ENCODE measurements at regions not wholly inside any gene's neighbourhood (a gene's known extent, or its start where the extent isn't known, plus 50 kb on each side); places are given as distances from the start of the nearest gene placed in this dataset.

GRCh38 chr2:53235836-53236582 lies 531.6 kb upstream of the CHAC2 start:
- 12% methylated on average over 1 of the region's 1 CpG for WGBS
- Histone ChIP-seq H3K9me3 (ENCODE audit: control insufficient read depth in 2 of 2, insufficient read depth in 1 of 2, low read length in 1 of 2) (no peaks in the 10 kb centered on the region), H3K27me3 (ENCODE audit: control insufficient read depth in 2 of 2, insufficient read depth in 1 of 2, low read length in 1 of 2) (no peaks in the 10 kb centered on the region), H3K36me3 (ENCODE audit: control insufficient read depth in 2 of 2, insufficient read depth in 2 of 2, low read length in 1 of 2) (no peaks in the 10 kb centered on the region), H3K4me1 (ENCODE audit: control insufficient read depth in 2 of 2, insufficient read depth in 2 of 2, low read length in 2 of 2) (peaks cover 0 to 13% of the 10 kb centered on the region in 2 donors), H3K4me3 (ENCODE audit: low read length in 2 of 2) (no peak overlapping the region), H3K27ac (ENCODE audit: low read depth in 1 of 2, low read length in 1 of 2) (no peak overlapping the region)
- no peak for DNase-seq (ENCODE audit: low read depth in 6 of 9, low spot score in 9 of 9)

GRCh38 chr2:53234548-53234903 lies 533.1 kb upstream of the CHAC2 start:
- H3K9me3 ChIP-seq (ENCODE audit: control insufficient read depth in 2 of 2, insufficient read depth in 1 of 2, low read length in 1 of 2): no peaks in the 10 kb centered on the region
- H3K27ac ChIP-seq (ENCODE audit: low read depth in 1 of 2, low read length in 1 of 2): peak overlapping the region in 1 of 2 donors; percentile 10
- peaks cover 0 to 13% of the 10 kb centered on the region in 2 donors for H3K4me1 ChIP-seq (ENCODE audit: control insufficient read depth in 2 of 2, insufficient read depth in 2 of 2, low read length in 2 of 2)
- DNase-seq (ENCODE audit: low read depth in 6 of 9, low spot score in 9 of 9): peak in 1 of 9 donors; percentile 8
- H3K27me3 ChIP-seq (ENCODE audit: control insufficient read depth in 2 of 2, insufficient read depth in 1 of 2, low read length in 1 of 2): no peaks in the 10 kb centered on the region
- 28% methylated on average over 1 of the region's 1 CpG for WGBS
- no peaks in the 10 kb centered on the region for H3K36me3 ChIP-seq (ENCODE audit: control insufficient read depth in 2 of 2, insufficient read depth in 2 of 2, low read length in 1 of 2)
- no peak overlapping the region for H3K4me3 ChIP-seq (ENCODE audit: low read length in 2 of 2)

GRCh38 chr2:53233759-53234547 lies 533.7 kb upstream of the CHAC2 start:
- Histone ChIP-seq H3K4me3 (ENCODE audit: low read length in 2 of 2) (no peak overlapping the region), H3K4me1 (ENCODE audit: control insufficient read depth in 2 of 2, insufficient read depth in 2 of 2, low read length in 2 of 2) (peaks cover 0 to 13% of the 10 kb centered on the region in 2 donors), H3K9me3 (ENCODE audit: control insufficient read depth in 2 of 2, insufficient read depth in 1 of 2, low read length in 1 of 2) (no peaks in the 10 kb centered on the region), H3K27ac (ENCODE audit: low read depth in 1 of 2, low read length in 1 of 2) (peak overlapping the region in 1 of 2 donors; percentile 10), H3K27me3 (ENCODE audit: control insufficient read depth in 2 of 2, insufficient read depth in 1 of 2, low read length in 1 of 2) (no peaks in the 10 kb centered on the region), H3K36me3 (ENCODE audit: control insufficient read depth in 2 of 2, insufficient read depth in 2 of 2, low read length in 1 of 2) (no peaks in the 10 kb centered on the region)
- DNase-seq (ENCODE audit: low read depth in 6 of 9, low spot score in 9 of 9): peak in 6 of 9 donors; percentile 18 to 69 (median 42)
- 83% methylated on average over 4 of the region's 4 CpGs for WGBS

- Histone ChIP-seq H3K4me1 (ENCODE audit: control insufficient read depth in 2 of 2, insufficient read depth in 2 of 2, low read length in 2 of 2) (peaks cover 0 to 13% of the 10 kb centered on the region in 2 donors), H3K4me3 (ENCODE audit: low read length in 2 of 2) (no peak overlapping the region), H3K36me3 (ENCODE audit: control insufficient read depth in 2 of 2, insufficient read depth in 2 of 2, low read length in 1 of 2) (no peaks in the 10 kb centered on the region), H3K27me3 (ENCODE audit: control insufficient read depth in 2 of 2, insufficient read depth in 1 of 2, low read length in 1 of 2) (no peaks in the 10 kb centered on the region), H3K27ac (ENCODE audit: low read depth in 1 of 2, low read length in 1 of 2) (no peak overlapping the region), H3K9me3 (ENCODE audit: control insufficient read depth in 2 of 2, insufficient read depth in 1 of 2, low read length in 1 of 2) (no peaks in the 10 kb centered on the region)
- 2% methylated on average over 3 of the region's 3 CpGs for WGBS
- peak in 1 of 9 donors; percentile 12 for DNase-seq (ENCODE audit: low read depth in 6 of 9, low spot score in 9 of 9)
Observed at GRCh38 chr2:53231908-53232307, 535.7 kb upstream of the CHAC2 start.

DNA sequence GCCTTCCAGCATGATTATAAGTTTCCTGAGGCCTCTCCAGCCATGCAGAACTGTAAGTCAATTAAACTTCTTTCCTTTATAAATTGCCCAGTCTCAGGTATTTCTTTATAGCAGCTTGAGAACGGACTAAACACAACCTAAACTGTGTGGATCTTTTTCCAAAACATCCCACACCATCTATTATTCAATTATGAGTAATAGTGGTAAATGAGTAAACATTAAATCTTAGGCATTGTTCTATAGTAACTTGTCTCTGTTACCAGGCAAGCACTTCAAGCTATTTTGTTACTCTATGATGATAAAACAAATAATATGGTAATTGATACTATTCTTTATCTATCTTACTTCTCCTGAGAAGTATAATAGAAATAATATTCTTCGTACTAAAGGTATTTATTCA lies 536.9 kb upstream of the CHAC2 start:
- no peaks in the 10 kb centered on the region for H3K27me3 ChIP-seq (ENCODE audit: control insufficient read depth in 2 of 2, insufficient read depth in 1 of 2, low read length in 1 of 2)
- no peak overlapping the region for H3K27ac ChIP-seq (ENCODE audit: low read depth in 1 of 2, low read length in 1 of 2)
- WGBS: 88% methylated on average over 2 of the region's 2 CpGs
- no peak overlapping the region for H3K4me3 ChIP-seq (ENCODE audit: low read length in 2 of 2)
- no peaks in the 10 kb centered on the region for H3K9me3 ChIP-seq (ENCODE audit: control insufficient read depth in 2 of 2, insufficient read depth in 1 of 2, low read length in 1 of 2)
- H3K36me3 ChIP-seq (ENCODE audit: control insufficient read depth in 2 of 2, insufficient read depth in 2 of 2, low read length in 1 of 2): no peaks in the 10 kb centered on the region
- peaks cover 0 to 13% of the 10 kb centered on the region in 2 donors for H3K4me1 ChIP-seq (ENCODE audit: control insufficient read depth in 2 of 2, insufficient read depth in 2 of 2, low read length in 2 of 2)
- DNase-seq (ENCODE audit: low read depth in 6 of 9, low spot score in 9 of 9): no peak

DNA sequence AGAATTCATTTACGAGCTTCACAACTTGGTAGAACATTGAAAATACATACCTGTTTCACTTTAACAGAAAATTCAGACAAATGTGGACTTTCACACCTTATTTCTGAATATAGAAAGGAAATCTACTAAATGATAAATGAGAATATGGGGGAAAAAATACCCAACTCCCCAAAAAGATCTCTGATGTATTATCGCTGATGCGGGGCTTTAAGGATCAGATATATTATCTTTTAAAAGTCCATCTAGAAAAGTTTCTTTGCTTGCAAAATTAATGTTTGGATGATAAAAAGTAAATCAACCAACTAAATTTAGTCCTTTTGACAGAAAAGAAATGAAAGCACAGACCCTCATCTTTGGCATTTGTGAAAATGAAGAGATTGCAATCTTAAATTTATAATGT lies 540.1 kb upstream of the CHAC2 start:
- 98% methylated on average over 3 of the region's 3 CpGs for WGBS
- Histone ChIP-seq H3K36me3 (ENCODE audit: control insufficient read depth in 2 of 2, insufficient read depth in 2 of 2, low read length in 1 of 2) (no peaks in the 10 kb centered on the region), H3K4me3 (ENCODE audit: low read length in 2 of 2) (no peak overlapping the region), H3K27me3 (ENCODE audit: control insufficient read depth in 2 of 2, insufficient read depth in 1 of 2, low read length in 1 of 2) (no peaks in the 10 kb centered on the region), H3K9me3 (ENCODE audit: control insufficient read depth in 2 of 2, insufficient read depth in 1 of 2, low read length in 1 of 2) (no peaks in the 10 kb centered on the region), H3K27ac (ENCODE audit: low read depth in 1 of 2, low read length in 1 of 2) (no peak overlapping the region), H3K4me1 (ENCODE audit: control insufficient read depth in 2 of 2, insufficient read depth in 2 of 2, low read length in 2 of 2) (peaks cover 0 to 4% of the 10 kb centered on the region in 2 donors)
- no peak for DNase-seq (ENCODE audit: low read depth in 6 of 9, low spot score in 9 of 9)

- Histone ChIP-seq H3K4me3 (ENCODE audit: low read length in 2 of 2) (no peak overlapping the region), H3K9me3 (ENCODE audit: control insufficient read depth in 2 of 2, insufficient read depth in 1 of 2, low read length in 1 of 2) (peaks cover 0 to 7% of the 10 kb centered on the region in 2 donors), H3K27ac (ENCODE audit: low read depth in 1 of 2, low read length in 1 of 2) (no peak overlapping the region), H3K4me1 (ENCODE audit: control insufficient read depth in 2 of 2, insufficient read depth in 2 of 2, low read length in 2 of 2) (no peaks in the 10 kb centered on the region), H3K27me3 (ENCODE audit: control insufficient read depth in 2 of 2, insufficient read depth in 1 of 2, low read length in 1 of 2) (no peaks in the 10 kb centered on the region), H3K36me3 (ENCODE audit: control insufficient read depth in 2 of 2, insufficient read depth in 2 of 2, low read length in 1 of 2) (no peaks in the 10 kb centered on the region)
- DNase-seq (ENCODE audit: low read depth in 6 of 9, low spot score in 9 of 9): no peak
- 67% methylated on average over 3 of the region's 3 CpGs for WGBS
Observed at GRCh38 chr2:53220969-53221368, 546.6 kb upstream of the CHAC2 start.

- no peak for DNase-seq (ENCODE audit: low read depth in 6 of 9, low spot score in 9 of 9)
- Histone ChIP-seq H3K27ac (ENCODE audit: low read depth in 1 of 2, low read length in 1 of 2) (no peak overlapping the region), H3K4me1 (ENCODE audit: control insufficient read depth in 2 of 2, insufficient read depth in 2 of 2, low read length in 2 of 2) (no peaks in the 10 kb centered on the region), H3K9me3 (ENCODE audit: control insufficient read depth in 2 of 2, insufficient read depth in 1 of 2, low read length in 1 of 2) (peaks cover 0 to 7% of the 10 kb centered on the region in 2 donors), H3K36me3 (ENCODE audit: control insufficient read depth in 2 of 2, insufficient read depth in 2 of 2, low read length in 1 of 2) (no peaks in the 10 kb centered on the region), H3K4me3 (ENCODE audit: low read length in 2 of 2) (no peak overlapping the region), H3K27me3 (ENCODE audit: control insufficient read depth in 2 of 2, insufficient read depth in 1 of 2, low read length in 1 of 2) (no peaks in the 10 kb centered on the region)
- 58% methylated on average over 2 of the region's 2 CpGs for WGBS
Observed at GRCh38 chr2:53217250-53217649, 550.4 kb upstream of the CHAC2 start.

GRCh38 chr2:53216805-53217204 lies 550.8 kb upstream of the CHAC2 start:
- H3K36me3 ChIP-seq (ENCODE audit: control insufficient read depth in 2 of 2, insufficient read depth in 2 of 2, low read length in 1 of 2): no peaks in the 10 kb centered on the region
- H3K9me3 ChIP-seq (ENCODE audit: control insufficient read depth in 2 of 2, insufficient read depth in 1 of 2, low read length in 1 of 2): peaks cover 0 to 7% of the 10 kb centered on the region in 2 donors
- DNase-seq (ENCODE audit: low read depth in 6 of 9, low spot score in 9 of 9): no peak
- no peaks in the 10 kb centered on the region for H3K4me1 ChIP-seq (ENCODE audit: control insufficient read depth in 2 of 2, insufficient read depth in 2 of 2, low read length in 2 of 2)
- H3K4me3 ChIP-seq (ENCODE audit: low read length in 2 of 2): no peak overlapping the region
- H3K27me3 ChIP-seq (ENCODE audit: control insufficient read depth in 2 of 2, insufficient read depth in 1 of 2, low read length in 1 of 2): no peaks in the 10 kb centered on the region
- H3K27ac ChIP-seq (ENCODE audit: low read depth in 1 of 2, low read length in 1 of 2): no peak overlapping the region
